ENCODE measurements at regions not wholly inside any gene's neighbourhood (a gene's known extent, or its start where the extent isn't known, plus 50 kb on each side); places are given as distances from the start of the nearest gene placed in this dataset.

DNA sequence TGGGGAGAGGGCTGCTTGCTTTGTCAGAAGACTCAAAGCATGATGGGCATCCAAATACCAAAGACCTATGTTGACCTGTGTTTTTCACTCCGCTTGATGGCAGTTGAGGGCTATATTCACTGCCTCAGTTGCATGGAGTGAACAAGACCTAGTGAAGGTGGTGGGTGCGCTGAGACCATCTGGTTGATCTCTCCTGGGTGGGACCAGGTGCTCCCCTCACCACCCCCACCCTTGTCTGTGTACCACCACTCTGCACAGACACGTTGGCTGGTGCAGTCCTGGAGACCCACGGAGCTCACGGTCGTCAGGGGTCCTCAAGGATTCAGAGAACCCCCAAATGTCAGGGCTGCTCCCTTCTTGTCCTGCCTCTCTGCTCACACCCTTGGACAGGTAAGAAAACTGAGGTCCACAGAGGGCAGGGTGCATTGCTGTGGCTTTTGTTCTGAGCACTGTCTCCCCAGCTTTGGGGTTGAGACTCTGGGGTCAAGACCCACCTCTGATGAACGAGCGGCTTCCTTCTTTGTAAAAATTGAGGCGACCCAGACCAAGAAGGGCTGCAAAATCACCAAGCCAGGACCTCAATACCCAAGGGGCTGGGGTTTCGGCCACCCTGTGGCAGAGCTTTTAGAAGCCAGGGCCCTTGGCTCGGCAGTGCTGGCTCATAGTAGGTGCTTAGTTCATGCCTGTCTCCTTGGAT is 166.3 kb upstream of the RTL1 start:
- H2AFZ ChIP-seq (ENCODE audit: low read depth, low read length) = no peak overlapping the region
- no peak for FAIRE-seq
- H3K9ac ChIP-seq (ENCODE audit: low read length) = no peak overlapping the region
- no peak overlapping the region for H3K4me3 Mint-ChIP-seq (ENCODE audit: unreplicated experiment)
- H3K36me3 ChIP-seq (ENCODE audit: insufficient read depth, low read length) = peaks cover 4% of the 10 kb centered on the region
- no peak overlapping the region for H3K4me3 ChIP-seq (ENCODE audit: insufficient read depth, low read depth, low read length)
- no peak overlapping the region for H3K27ac ChIP-seq (ENCODE audit: low read depth, low read length)
- no peaks in the 10 kb centered on the region for H3K27me3 ChIP-seq (ENCODE audit: insufficient read depth, low read length)
- H3K36me3 Mint-ChIP-seq (ENCODE audit: low read depth, unreplicated experiment) = peaks cover 12% of the 10 kb centered on the region
- no peak overlapping the region for H3K4me2 ChIP-seq (ENCODE audit: low read length)
- H3K27me3 Mint-ChIP-seq (ENCODE audit: low read depth, unreplicated experiment) = peaks cover 3% of the 10 kb centered on the region
- peaks cover 66% of the 10 kb centered on the region for H4K20me1 ChIP-seq (ENCODE audit: insufficient read depth, low read length)
- peaks cover 18% of the 10 kb centered on the region for H3K4me1 Mint-ChIP-seq (ENCODE audit: low read depth, unreplicated experiment)
- TF ChIP-seq EZH2 (IDR thresholded peaks at IDR 0.05; ENCODE audit: insufficient read depth, low read length) = no peak
- TF ChIP-seq, protein P1, sequence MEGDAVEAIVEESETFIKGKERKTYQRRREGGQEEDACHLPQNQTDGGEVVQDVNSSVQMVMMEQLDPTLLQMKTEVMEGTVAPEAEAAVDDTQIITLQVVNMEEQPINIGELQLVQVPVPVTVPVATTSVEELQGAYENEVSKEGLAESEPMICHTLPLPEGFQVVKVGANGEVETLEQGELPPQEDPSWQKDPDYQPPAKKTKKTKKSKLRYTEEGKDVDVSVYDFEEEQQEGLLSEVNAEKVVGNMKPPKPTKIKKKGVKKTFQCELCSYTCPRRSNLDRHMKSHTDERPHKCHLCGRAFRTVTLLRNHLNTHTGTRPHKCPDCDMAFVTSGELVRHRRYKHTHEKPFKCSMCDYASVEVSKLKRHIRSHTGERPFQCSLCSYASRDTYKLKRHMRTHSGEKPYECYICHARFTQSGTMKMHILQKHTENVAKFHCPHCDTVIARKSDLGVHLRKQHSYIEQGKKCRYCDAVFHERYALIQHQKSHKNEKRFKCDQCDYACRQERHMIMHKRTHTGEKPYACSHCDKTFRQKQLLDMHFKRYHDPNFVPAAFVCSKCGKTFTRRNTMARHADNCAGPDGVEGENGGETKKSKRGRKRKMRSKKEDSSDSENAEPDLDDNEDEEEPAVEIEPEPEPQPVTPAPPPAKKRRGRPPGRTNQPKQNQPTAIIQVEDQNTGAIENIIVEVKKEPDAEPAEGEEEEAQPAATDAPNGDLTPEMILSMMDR (IDR thresholded peaks at IDR 0.05; ENCODE audit: insufficient read depth, low read depth, low read length) = no peak
- H3K9me3 Mint-ChIP-seq (ENCODE audit: unreplicated experiment) = peaks cover 2% of the 10 kb centered on the region
- peaks cover 41% of the 10 kb centered on the region for H3K4me1 ChIP-seq (ENCODE audit: insufficient read depth, low read length)
- H3K27ac Mint-ChIP-seq (ENCODE audit: unreplicated experiment) = no peak overlapping the region
- no peaks in the 10 kb centered on the region for H3K9me3 ChIP-seq (ENCODE audit: insufficient read depth, low read depth, low read length)
- no peak for DNase-seq (ENCODE audit: low read depth)
- no peaks in the 10 kb centered on the region for H3K79me2 ChIP-seq (ENCODE audit: insufficient read depth, low read length)

DNA sequence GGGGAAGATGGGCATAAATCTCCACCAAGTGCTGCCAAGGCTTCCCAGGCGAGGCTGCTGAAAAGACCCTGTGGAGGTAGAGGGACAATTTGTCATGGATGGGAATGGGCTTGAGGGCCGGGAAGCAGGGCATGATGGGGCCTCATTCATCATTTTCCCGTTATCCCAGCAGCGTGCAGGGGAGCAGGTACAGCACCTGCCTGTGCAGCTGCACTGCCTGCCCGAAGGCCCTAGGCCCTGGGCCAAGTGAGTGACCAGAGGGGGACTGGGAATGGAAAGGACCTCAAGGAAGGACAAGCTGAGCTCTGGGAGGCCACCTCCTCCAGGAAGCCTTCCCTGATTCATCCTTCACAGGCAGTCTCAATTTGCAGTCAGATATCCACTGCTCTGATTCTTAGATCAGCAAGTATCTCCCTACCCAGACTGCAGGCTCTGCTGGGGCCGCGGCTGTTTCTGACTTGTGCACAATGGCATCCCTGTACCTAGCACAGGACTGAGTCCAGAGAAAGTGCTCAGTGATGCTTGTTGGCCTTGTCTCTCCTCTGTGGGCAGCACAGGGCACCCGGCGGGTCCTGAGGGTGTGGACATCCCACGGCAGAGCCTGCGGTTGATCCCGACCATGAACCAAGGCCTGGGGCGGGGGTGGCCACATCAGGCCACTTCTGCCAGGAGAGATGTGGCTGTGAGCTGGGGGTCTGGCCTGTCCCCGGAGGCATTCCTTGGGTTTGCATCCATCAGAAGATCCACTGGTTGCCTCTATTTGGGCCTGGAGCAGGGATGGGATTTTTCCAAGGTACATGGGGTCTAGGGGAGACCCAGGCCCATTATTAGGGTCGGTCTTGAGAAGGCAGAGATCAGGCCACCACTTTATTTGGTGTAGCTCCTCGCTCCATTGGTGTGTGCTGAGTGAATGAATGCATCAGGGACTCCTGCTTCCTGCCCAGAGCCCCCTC is 167.3 kb upstream of the RTL1 start:
- Histone ChIP-seq H3K4me2 (ENCODE audit: low read length) (no peak overlapping the region), H3K9me3 (ENCODE audit: insufficient read depth, low read depth, low read length) (no peaks in the 10 kb centered on the region), H3K4me1 (ENCODE audit: insufficient read depth, low read length) (peaks cover 46% of the 10 kb centered on the region), H3K27me3 (ENCODE audit: insufficient read depth, low read length) (no peaks in the 10 kb centered on the region), H2AFZ (ENCODE audit: low read depth, low read length) (no peak overlapping the region), H3K4me3 (ENCODE audit: insufficient read depth, low read depth, low read length) (no peak overlapping the region), H3K9ac (ENCODE audit: low read length) (peak overlapping the region; percentile 10), H4K20me1 (ENCODE audit: insufficient read depth, low read length) (peaks cover 57% of the 10 kb centered on the region), H3K27ac (ENCODE audit: low read depth, low read length) (no peak overlapping the region), H3K36me3 (ENCODE audit: insufficient read depth, low read length) (no peaks in the 10 kb centered on the region), H3K79me2 (ENCODE audit: insufficient read depth, low read length) (no peaks in the 10 kb centered on the region)
- Mint-ChIP-seq H3K27ac (ENCODE audit: unreplicated experiment) (peak overlapping the region; percentile 26), H3K4me1 (ENCODE audit: low read depth, unreplicated experiment) (peaks cover 25% of the 10 kb centered on the region), H3K9me3 (ENCODE audit: unreplicated experiment) (no peaks in the 10 kb centered on the region), H3K27me3 (ENCODE audit: low read depth, unreplicated experiment) (peaks cover 4% of the 10 kb centered on the region), H3K36me3 (ENCODE audit: low read depth, unreplicated experiment) (peaks cover 9% of the 10 kb centered on the region), H3K4me3 (ENCODE audit: unreplicated experiment) (no peak overlapping the region)
- TF ChIP-seq, protein P1 (IDR thresholded peaks at IDR 0.05; ENCODE audit: insufficient read depth, low read depth, low read length) = no peak
- no peak for TF ChIP-seq EZH2 (IDR thresholded peaks at IDR 0.05; ENCODE audit: insufficient read depth, low read length)
- no peak for DNase-seq (ENCODE audit: low read depth)
- no peak for FAIRE-seq

All from astrocyte (in vitro differentiated cells and primary cell).